ENCODE measurements at regions not wholly inside any gene's neighbourhood (a gene's known extent, or its start where the extent isn't known, plus 50 kb on each side); places are given as distances from the start of the nearest gene placed in this dataset.

GRCh38 chr2:163373496-163373895, 362.3 kb downstream of the FIGN start:
- Mint-ChIP-seq H3K4me1 (ENCODE audit: low read depth) (no peaks in the 10 kb centered on the region), H3K27ac (no peak overlapping the region), H3K4me3 (no peak overlapping the region), H3K36me3 (ENCODE audit: low read depth) (no peaks in the 10 kb centered on the region), H3K9me3 (no peaks in the 10 kb centered on the region), H3K27me3 (ENCODE audit: insufficient read depth) (peaks cover 3% of the 10 kb centered on the region; the same call in 1 of the 2 replicates)
- no peak for DNase-seq
- TF ChIP-seq, protein P1, sequence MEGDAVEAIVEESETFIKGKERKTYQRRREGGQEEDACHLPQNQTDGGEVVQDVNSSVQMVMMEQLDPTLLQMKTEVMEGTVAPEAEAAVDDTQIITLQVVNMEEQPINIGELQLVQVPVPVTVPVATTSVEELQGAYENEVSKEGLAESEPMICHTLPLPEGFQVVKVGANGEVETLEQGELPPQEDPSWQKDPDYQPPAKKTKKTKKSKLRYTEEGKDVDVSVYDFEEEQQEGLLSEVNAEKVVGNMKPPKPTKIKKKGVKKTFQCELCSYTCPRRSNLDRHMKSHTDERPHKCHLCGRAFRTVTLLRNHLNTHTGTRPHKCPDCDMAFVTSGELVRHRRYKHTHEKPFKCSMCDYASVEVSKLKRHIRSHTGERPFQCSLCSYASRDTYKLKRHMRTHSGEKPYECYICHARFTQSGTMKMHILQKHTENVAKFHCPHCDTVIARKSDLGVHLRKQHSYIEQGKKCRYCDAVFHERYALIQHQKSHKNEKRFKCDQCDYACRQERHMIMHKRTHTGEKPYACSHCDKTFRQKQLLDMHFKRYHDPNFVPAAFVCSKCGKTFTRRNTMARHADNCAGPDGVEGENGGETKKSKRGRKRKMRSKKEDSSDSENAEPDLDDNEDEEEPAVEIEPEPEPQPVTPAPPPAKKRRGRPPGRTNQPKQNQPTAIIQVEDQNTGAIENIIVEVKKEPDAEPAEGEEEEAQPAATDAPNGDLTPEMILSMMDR (IDR thresholded peaks at IDR 0.05): no peak

DNA sequence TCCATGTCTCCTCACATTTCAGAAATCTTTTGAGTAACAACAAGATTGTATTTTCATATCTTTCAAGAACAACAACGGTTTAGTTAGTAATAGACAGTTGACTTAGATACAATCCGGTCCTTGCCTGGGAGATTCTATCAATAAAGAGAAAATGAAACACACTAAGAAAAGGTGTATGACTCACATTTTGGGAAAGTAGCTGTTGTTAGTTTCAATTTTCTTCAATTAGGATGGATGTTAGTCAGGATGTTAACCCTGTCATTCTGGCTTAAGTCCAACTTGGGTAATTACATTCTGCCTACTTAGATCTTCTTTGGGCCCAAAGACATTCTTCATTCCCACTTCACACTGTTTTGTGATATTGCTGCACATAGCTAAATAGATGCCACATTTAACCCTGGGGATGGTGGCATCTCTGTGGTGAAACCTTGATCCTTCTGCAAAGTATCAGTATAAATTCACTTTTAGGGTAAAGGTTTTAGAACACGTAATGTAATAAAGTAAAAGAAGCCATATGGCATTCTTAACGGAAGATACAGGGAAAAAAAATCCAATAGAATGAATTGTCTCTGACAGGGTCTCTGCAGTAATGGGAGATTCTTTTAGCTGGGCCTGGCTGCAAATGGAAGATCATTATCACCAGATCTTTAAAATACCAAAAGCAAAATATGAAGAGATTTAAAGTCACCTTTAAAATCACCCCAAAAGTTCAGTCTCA, 365.5 kb downstream of the FIGN start:
- DNase-seq: no peak
- Mint-ChIP-seq H3K9me3 (no peaks in the 10 kb centered on the region), H3K36me3 (ENCODE audit: low read depth) (no peaks in the 10 kb centered on the region), H3K27me3 (ENCODE audit: insufficient read depth) (peaks cover 3% of the 10 kb centered on the region; the same call in 1 of the 2 replicates), H3K27ac (no peak overlapping the region), H3K4me3 (no peak overlapping the region), H3K4me1 (ENCODE audit: low read depth) (no peaks in the 10 kb centered on the region)
- TF ChIP-seq, protein P1 (IDR thresholded peaks at IDR 0.05): no peak

- Mint-ChIP-seq H3K27me3 (ENCODE audit: insufficient read depth) (peaks cover 3% of the 10 kb centered on the region; the same call in 1 of the 2 replicates), H3K4me1 (ENCODE audit: low read depth) (no peaks in the 10 kb centered on the region), H3K36me3 (ENCODE audit: low read depth) (no peaks in the 10 kb centered on the region), H3K9me3 (no peaks in the 10 kb centered on the region), H3K27ac (no peak overlapping the region), H3K4me3 (no peak overlapping the region)
- TF ChIP-seq, protein P1 (IDR thresholded peaks at IDR 0.05): no peak
- DNase-seq: no peak
Observed at GRCh38 chr2:163369111-163369510, 366.7 kb downstream of the FIGN start.

DNA sequence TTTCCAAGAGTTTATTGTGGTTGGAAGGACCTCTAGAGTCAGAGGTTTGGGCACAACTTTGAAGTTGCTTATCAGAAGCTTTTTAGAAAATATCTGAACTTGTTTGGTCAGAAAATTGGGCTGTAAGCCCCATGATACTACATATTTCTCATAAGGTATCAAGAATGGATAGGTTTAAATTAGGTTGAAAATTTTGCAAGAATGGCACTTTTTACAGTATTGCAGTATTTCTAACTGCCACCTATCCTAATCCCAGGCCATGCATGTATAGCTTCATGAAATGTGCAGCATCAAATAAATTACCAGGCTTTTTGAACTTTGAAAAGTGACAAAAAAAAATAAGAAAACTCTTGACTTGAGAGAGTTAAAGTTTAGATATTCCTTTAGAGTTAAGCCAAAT, 367.2 kb downstream of the FIGN start:
- Mint-ChIP-seq H3K4me1 (ENCODE audit: low read depth) (no peaks in the 10 kb centered on the region), H3K9me3 (no peaks in the 10 kb centered on the region), H3K4me3 (no peak overlapping the region), H3K36me3 (ENCODE audit: low read depth) (no peaks in the 10 kb centered on the region), H3K27ac (no peak overlapping the region), H3K27me3 (ENCODE audit: insufficient read depth) (peaks cover 2% of the 10 kb centered on the region; the same call in 1 of the 2 replicates)
- DNase-seq: no peak
- TF ChIP-seq, protein P1 (IDR thresholded peaks at IDR 0.05): no peak

DNA sequence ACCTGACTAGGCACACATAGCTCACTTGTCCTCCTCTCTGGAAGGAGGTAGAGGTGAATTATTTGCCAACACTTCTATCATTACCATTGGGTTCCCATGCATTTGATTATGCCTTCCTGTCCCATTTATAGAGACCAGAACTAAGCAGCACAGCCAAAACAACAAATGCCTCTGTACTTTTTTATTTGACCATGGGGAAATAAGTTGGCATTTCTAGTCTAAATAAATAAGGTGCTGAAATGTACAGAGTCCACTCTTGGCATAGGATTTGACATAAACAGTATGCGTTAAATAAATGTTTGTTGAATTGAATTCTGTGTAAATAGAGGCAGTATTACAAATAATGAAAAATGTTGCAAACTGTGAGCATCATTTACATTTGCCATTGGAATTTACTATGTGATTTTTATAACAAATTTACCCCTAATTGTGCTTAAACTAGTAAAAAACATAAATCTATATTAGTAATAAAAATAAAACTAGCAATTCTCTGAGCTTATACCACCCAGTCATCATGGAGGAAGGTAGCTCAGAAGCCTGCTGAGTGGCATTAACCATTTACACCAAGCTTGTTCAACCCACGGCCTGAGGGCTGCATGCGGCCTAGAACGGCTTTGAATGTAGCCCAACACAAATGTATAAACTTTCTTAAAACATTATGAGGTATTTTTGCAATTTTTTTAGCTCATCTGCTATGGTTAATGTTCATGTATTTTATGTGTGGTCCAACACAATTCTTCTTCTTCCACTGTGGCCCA, 367.8 kb downstream of the FIGN start:
- TF ChIP-seq, protein P1 (IDR thresholded peaks at IDR 0.05): no peak
- Mint-ChIP-seq H3K27me3 (ENCODE audit: insufficient read depth) (no peaks in the 10 kb centered on the region), H3K9me3 (no peaks in the 10 kb centered on the region), H3K27ac (no peak overlapping the region), H3K36me3 (ENCODE audit: low read depth) (no peaks in the 10 kb centered on the region), H3K4me3 (no peak overlapping the region), H3K4me1 (ENCODE audit: low read depth) (no peaks in the 10 kb centered on the region)
- no peak for DNase-seq

All from HFFc6 (cell line).